WTC11 (cell line): ENCODE measurements at regions not wholly inside any gene's neighbourhood (a gene's known extent, or its start where the extent isn't known, plus 50 kb on each side); places are given as distances from the start of the nearest gene placed in this dataset.

ENCODE experiments used
- AFF4 ChIP-seq: sonication (generic); formaldehyde crosslinking; IDR thresholded peaks from 2 replicates; pipeline ENCODE4 v1.8.1; 2023; ENCODE audit warnings: mild to moderate bottlenecking, missing genetic modification reagents, borderline replicate concordance
- ESRRA ChIP-seq: sonication (generic); formaldehyde crosslinking; IDR thresholded peaks from 2 replicates; pipeline ENCODE4 v1.8.1; 2022; ENCODE audit warnings: mild to moderate bottlenecking, missing genetic modification reagents, borderline replicate concordance
- FOXK1 ChIP-seq: sonication (generic); formaldehyde crosslinking; IDR thresholded peaks from 2 replicates; pipeline ENCODE4 v1.8.0; 2022; ENCODE audit warnings: mild to moderate bottlenecking, moderate library complexity, missing genetic modification reagents
- PRRX2 ChIP-seq: fragments of 250-450 bp; sonication (Bioruptor Pico); IDR thresholded peaks from 2 replicates; pipeline ENCODE4 v1.8.0; 2021; ENCODE audit warnings: mild to moderate bottlenecking
- SP1 ChIP-seq: sonication (generic); formaldehyde crosslinking; conservative IDR thresholded peaks from 2 replicates; pipeline ENCODE4 v1.8.1; 2022; ENCODE audit warnings: missing genetic modification reagents
- TCF7 ChIP-seq: sonication (generic); formaldehyde crosslinking; IDR thresholded peaks from 2 replicates; pipeline ENCODE4 v1.8.0; 2022; ENCODE audit warnings: mild to moderate bottlenecking, low read depth, missing genetic modification reagents, moderate library complexity
- TEAD4 ChIP-seq: sonication (generic); formaldehyde crosslinking; IDR thresholded peaks from 2 replicates; pipeline ENCODE4 v1.8.0; 2022; ENCODE audit warnings: mild to moderate bottlenecking, missing genetic modification reagents
- USF1 ChIP-seq: sonication (generic); formaldehyde crosslinking; IDR thresholded peaks from 2 replicates; pipeline ENCODE4 v1.8.0; 2022; ENCODE audit warnings: mild to moderate bottlenecking, missing genetic modification reagents
- TF ChIP-seq, protein P1 (sequence below): fragments of 200-600 bp; IDR thresholded peaks from 2 replicates; pipeline ENCODE4 v1.8.0; 2022; ENCODE audit warnings: antibody characterized with exemption
- TF ChIP-seq, protein P2 (sequence below): sonication (generic); formaldehyde crosslinking; IDR thresholded peaks from 2 replicates; pipeline ENCODE4 v1.8.0; 2022; ENCODE audit warnings: mild to moderate bottlenecking, missing genetic modification reagents

GRCh38 chr6:68252632-68253031 lies 382.4 kb upstream of the ADGRB3 start:
- TF ChIP-seq PRRX2 (CRISPR knock-in tag) = no peak
- TF ChIP-seq FOXK1 (CRISPR knock-in tag) = no peak
- TF ChIP-seq, protein P1, sequence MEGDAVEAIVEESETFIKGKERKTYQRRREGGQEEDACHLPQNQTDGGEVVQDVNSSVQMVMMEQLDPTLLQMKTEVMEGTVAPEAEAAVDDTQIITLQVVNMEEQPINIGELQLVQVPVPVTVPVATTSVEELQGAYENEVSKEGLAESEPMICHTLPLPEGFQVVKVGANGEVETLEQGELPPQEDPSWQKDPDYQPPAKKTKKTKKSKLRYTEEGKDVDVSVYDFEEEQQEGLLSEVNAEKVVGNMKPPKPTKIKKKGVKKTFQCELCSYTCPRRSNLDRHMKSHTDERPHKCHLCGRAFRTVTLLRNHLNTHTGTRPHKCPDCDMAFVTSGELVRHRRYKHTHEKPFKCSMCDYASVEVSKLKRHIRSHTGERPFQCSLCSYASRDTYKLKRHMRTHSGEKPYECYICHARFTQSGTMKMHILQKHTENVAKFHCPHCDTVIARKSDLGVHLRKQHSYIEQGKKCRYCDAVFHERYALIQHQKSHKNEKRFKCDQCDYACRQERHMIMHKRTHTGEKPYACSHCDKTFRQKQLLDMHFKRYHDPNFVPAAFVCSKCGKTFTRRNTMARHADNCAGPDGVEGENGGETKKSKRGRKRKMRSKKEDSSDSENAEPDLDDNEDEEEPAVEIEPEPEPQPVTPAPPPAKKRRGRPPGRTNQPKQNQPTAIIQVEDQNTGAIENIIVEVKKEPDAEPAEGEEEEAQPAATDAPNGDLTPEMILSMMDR = no peak
- no peak for TF ChIP-seq TEAD4
- TF ChIP-seq, protein P2, sequence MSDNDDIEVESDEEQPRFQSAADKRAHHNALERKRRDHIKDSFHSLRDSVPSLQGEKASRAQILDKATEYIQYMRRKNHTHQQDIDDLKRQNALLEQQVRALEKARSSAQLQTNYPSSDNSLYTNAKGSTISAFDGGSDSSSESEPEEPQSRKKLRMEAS (CRISPR knock-in tag) = no peak
- TF ChIP-seq USF1 (CRISPR knock-in tag) = no peak
- no peak for TF ChIP-seq AFF4
- TF ChIP-seq SP1 (CRISPR knock-in tag) = no peak
- TF ChIP-seq TCF7 (CRISPR knock-in tag) = no peak
- TF ChIP-seq ESRRA (CRISPR knock-in tag) = no peak
